HG02970 (cell line): ENCODE measurements at regions not wholly inside any gene's neighbourhood (a gene's known extent, or its start where the extent isn't known, plus 50 kb on each side); places are given as distances from the start of the nearest gene placed in this dataset.
"Not testable (repeated sequence)": the region's sequence is repeated elsewhere in the genome, so short reads cannot be mapped to it uniquely, and the experiment has no call there.

Experiments
- ATAC-seq: cut with Tn5 transposase; IDR thresholded peaks from one replicate; pipeline ENCODE4 v1.9.1; 2021; ENCODE audit warnings: mild to moderate bottlenecking, moderate library complexity, moderate number of reproducible peaks; ENCODE audit not compliant: unreplicated experiment, low FRiP score

- ATAC-seq, result no peak
These were observed 103.6 kb upstream of the BMP2 start for GRCh38 chr20:6663751-6664388.

- ATAC-seq, result no peak
These were observed 104.4 kb upstream of the BMP2 start for GRCh38 chr20:6663104-6663503.

GRCh38 chr20:6662309-6662708 lies 105.2 kb upstream of the BMP2 start:
- no peak for ATAC-seq

- no peak for ATAC-seq
These were observed 107.0 kb upstream of the BMP2 start for GRCh38 chr20:6660441-6660840.

- not testable (repeated sequence) for ATAC-seq
These were observed 108.6 kb upstream of the BMP2 start for GRCh38 chr20:6658909-6659308.

- no peak for ATAC-seq
These were observed 109.6 kb upstream of the BMP2 start for GRCh38 chr20:6657904-6658303.

- no peak for ATAC-seq
These were observed 110.4 kb upstream of the BMP2 start for GRCh38 chr20:6657111-6657510.

- no peak for ATAC-seq
These were observed 112.8 kb upstream of the BMP2 start for GRCh38 chr20:6654513-6655252.

- no peak for ATAC-seq
These were observed 115.9 kb upstream of the BMP2 start for GRCh38 chr20:6651561-6651960.

- ATAC-seq, result no peak
These were observed 116.5 kb upstream of the BMP2 start for GRCh38 chr20:6651016-6651415.

- no peak for ATAC-seq
These were observed 121.4 kb upstream of the BMP2 start for GRCh38 chr20:6646021-6646636.

GRCh38 chr20:6644813-6645628 lies 122.5 kb upstream of the BMP2 start:
- ATAC-seq, result no peak

- no peak for ATAC-seq
These were observed 126.5 kb upstream of the BMP2 start for GRCh38 chr20:6641012-6641411.

- ATAC-seq, result no peak
These were observed 130.3 kb upstream of the BMP2 start for GRCh38 chr20:6637160-6637579.

- ATAC-seq, result no peak
These were observed 131.0 kb upstream of the BMP2 start for GRCh38 chr20:6636209-6637159.

- ATAC-seq, result peak; percentile 77
These were observed 132.3 kb upstream of the BMP2 start for GRCh38 chr20:6635034-6635736.

GRCh38 chr20:6632187-6632586 lies 135.3 kb upstream of the BMP2 start:
- ATAC-seq, result no peak

GRCh38 chr20:6630514-6630913 lies 137.0 kb upstream of the BMP2 start:
- no peak for ATAC-seq

- ATAC-seq, result no peak
These were observed 137.9 kb upstream of the BMP2 start for GRCh38 chr20:6629564-6629963.
